ENCODE measurements at regions not wholly inside any gene's neighbourhood (a gene's known extent, or its start where the extent isn't known, plus 50 kb on each side); places are given as distances from the start of the nearest gene placed in this dataset.
A peak's percentile ranks its signal among the peaks of the same experiment; 100 is the strongest.

DNA sequence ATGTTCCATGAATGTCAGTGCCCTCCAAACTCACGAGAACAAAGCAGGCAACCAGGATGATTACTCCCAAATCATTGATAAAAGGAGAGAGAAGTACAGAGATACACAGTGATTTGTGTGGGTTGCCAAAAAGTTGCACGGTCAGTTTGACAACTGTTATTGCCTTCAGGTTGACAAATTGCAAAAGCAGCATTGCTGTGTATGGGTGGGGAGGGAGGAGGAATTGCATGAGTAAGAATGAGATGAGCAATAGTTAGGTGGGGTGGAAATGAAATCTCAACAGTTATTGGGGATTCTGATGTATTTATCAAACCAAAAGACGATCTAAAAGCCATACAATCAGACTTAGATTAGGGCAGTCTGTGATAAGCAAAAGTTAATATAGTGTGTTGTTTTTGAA is 93.7 kb downstream of the NTMT2 start:
- H3K36me3 ChIP-seq (ENCODE audit: control insufficient read depth in 2 of 4, insufficient read depth in 4 of 4, low read length in 3 of 4): no peaks in the 10 kb centered on the region
- H2BK12ac ChIP-seq (ENCODE audit: low read depth, low read length): no peak overlapping the region
- no peak overlapping the region for H3K23ac ChIP-seq (ENCODE audit: insufficient read length)
- DNase-seq (ENCODE audit: low read depth in 1 of 2, low spot score in 2 of 2): no peak
- H3K79me1 ChIP-seq (ENCODE audit: low read depth, low read length): no peaks in the 10 kb centered on the region
- H4K8ac ChIP-seq (ENCODE audit: extremely low read depth, insufficient read depth, low read length): no peak overlapping the region
- H3K4me2 ChIP-seq (ENCODE audit: insufficient read depth in 1 of 2, low read depth in 2 of 2, low read length in 2 of 2): no peak overlapping the region
- no peak overlapping the region for H3K56ac ChIP-seq (replicated peaks; ENCODE audit: insufficient read length, low read depth, low read length)
- H3K4ac ChIP-seq (replicated peaks; ENCODE audit: insufficient read length, low read depth, low read length): no peak overlapping the region
- no peaks in the 10 kb centered on the region for H3K79me2 ChIP-seq (ENCODE audit: control insufficient read depth in 1 of 2, insufficient read depth in 2 of 2, low read length in 2 of 2)
- POLR2A ChIA-PET (ENCODE audit: partially characterized antibody): no interaction called here
- no peaks in the 10 kb centered on the region for H4K20me1 ChIP-seq (replicated peaks in 1 of 2; ENCODE audit: control insufficient read depth in 1 of 2, insufficient read depth in 2 of 2, low read length in 2 of 2)
- CTCF ChIA-PET (ENCODE audit: partially characterized antibody): no interaction called here
- no peaks in the 10 kb centered on the region for H3K23me2 ChIP-seq (ENCODE audit: low read depth, low read length)
- no peak overlapping the region for H3K14ac ChIP-seq (ENCODE audit: insufficient read length)
- H2AK5ac ChIP-seq (ENCODE audit: low read depth, low read length): no peak overlapping the region
- H3K9me3 ChIP-seq (ENCODE audit: insufficient read depth in 2 of 2, low read depth in 1 of 2, low read length in 1 of 2): no peaks in the 10 kb centered on the region
- 52% methylated on average over 3 of the region's 3 CpGs; no CpG with 5 or more reads in 1 of the 2 experiments for WGBS, 2 experiments (ENCODE audit: extremely low coverage in 1 of 2, insufficient coverage in 1 of 2, insufficient read length in 1 of 2, insufficient replicate concordance in 2 of 2, low coverage in 1 of 2, low lambda C conversion rate in 2 of 2, missing lambda C conversion rate in 1 of 2)
- no peak overlapping the region for H2BK20ac ChIP-seq (ENCODE audit: low read length)
- H3K18ac ChIP-seq (ENCODE audit: extremely low read depth, low read length): no peak overlapping the region
- no peak overlapping the region for H2BK15ac ChIP-seq (ENCODE audit: low read length)
- H3K27me3 ChIP-seq (replicated peaks in 1 of 4; ENCODE audit: control insufficient read depth in 3 of 4, extremely low read depth in 1 of 4, insufficient read depth in 3 of 4, low read length in 3 of 4): no peaks in the 10 kb centered on the region
- H3K27ac ChIP-seq (ENCODE audit: low read depth, low read length): no peak overlapping the region
- H2BK120ac ChIP-seq (replicated peaks; ENCODE audit: low read depth, low read length): no peak overlapping the region
- no peak overlapping the region for H2BK5ac ChIP-seq (ENCODE audit: low read depth, low read length)
- no peak for FAIRE-seq
- H3K4me1 ChIP-seq (replicated peaks in 1 of 4; ENCODE audit: control insufficient read depth in 3 of 4, insufficient read depth in 4 of 4, low read length in 3 of 4): no peaks in the 10 kb centered on the region
- no peak overlapping the region for H3K4me3 ChIP-seq (ENCODE audit: extremely low read depth in 1 of 4, insufficient read depth in 2 of 4, low read depth in 3 of 4, low read length in 4 of 4)
- no peak overlapping the region for H4K5ac ChIP-seq (ENCODE audit: insufficient read length, low read depth, low read length)
- H2AFZ ChIP-seq (ENCODE audit: low read length): 0 out of 2 replicates have a peak overlapping the region, but pooled peaks have one; percentile 34
- H4K91ac ChIP-seq (replicated peaks; ENCODE audit: insufficient read length, low read length): no peak overlapping the region
- H3K9ac ChIP-seq (replicated peaks in 1 of 4; ENCODE audit: extremely low read depth in 1 of 4, low read depth in 3 of 4, low read length in 3 of 4): no peak overlapping the region
- TF ChIP-seq ATF3 (IDR thresholded peaks at IDR 0.05; ENCODE audit: insufficient read depth, low read depth, low read length): no peak
- TF ChIP-seq PHF8 (conservative IDR thresholded peaks at IDR 0.05; ENCODE audit: low read depth, low read length): no peak
- TF ChIP-seq POU5F1 (IDR thresholded peaks at IDR 0.05; ENCODE audit: low read depth, low read length): no peak
- TF ChIP-seq POLR2AphosphoS5 (IDR thresholded peaks at IDR 0.05; ENCODE audit: low read depth, low read length): no peak
- no peak for TF ChIP-seq TEAD4 (IDR thresholded peaks at IDR 0.05; ENCODE audit: low read depth, low read length)
- no peak for TF ChIP-seq BRCA1 (IDR thresholded peaks at IDR 0.05; ENCODE audit: low read depth, low read length)
- no peak for TF ChIP-seq HDAC6 (IDR thresholded peaks at IDR 0.05; ENCODE audit: low read depth, low read length)
- no peak for TF ChIP-seq EP300 (IDR thresholded peaks at IDR 0.05; ENCODE audit: borderline replicate concordance in 1 of 2, low read depth in 2 of 2, low read length in 2 of 2)
- TF ChIP-seq CEBPB (IDR thresholded peaks at IDR 0.05; ENCODE audit: low read depth, low read length): no peak
- TF ChIP-seq CTBP2 (IDR thresholded peaks at IDR 0.05; ENCODE audit: borderline replicate concordance, insufficient read depth, insufficient read length, low read length): no peak
- no peak for TF ChIP-seq GABPA (IDR thresholded peaks at IDR 0.05; ENCODE audit: borderline replicate concordance, insufficient read depth, low read length)
- TF ChIP-seq, protein P1, sequence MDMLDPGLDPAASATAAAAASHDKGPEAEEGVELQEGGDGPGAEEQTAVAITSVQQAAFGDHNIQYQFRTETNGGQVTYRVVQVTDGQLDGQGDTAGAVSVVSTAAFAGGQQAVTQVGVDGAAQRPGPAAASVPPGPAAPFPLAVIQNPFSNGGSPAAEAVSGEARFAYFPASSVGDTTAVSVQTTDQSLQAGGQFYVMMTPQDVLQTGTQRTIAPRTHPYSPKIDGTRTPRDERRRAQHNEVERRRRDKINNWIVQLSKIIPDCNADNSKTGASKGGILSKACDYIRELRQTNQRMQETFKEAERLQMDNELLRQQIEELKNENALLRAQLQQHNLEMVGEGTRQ (IDR thresholded peaks at IDR 0.05; ENCODE audit: low read length): no peak
- TF ChIP-seq RXRA (IDR thresholded peaks at IDR 0.05; ENCODE audit: insufficient read depth, low read depth, low read length): no peak

Measured in H1 (cell line).